HepG2 (cell line): ENCODE measurements at regions not wholly inside any gene's neighbourhood (a gene's known extent, or its start where the extent isn't known, plus 50 kb on each side); places are given as distances from the start of the nearest gene placed in this dataset.

Experiments
- ATAC-seq: fragments of 200-7000 bp; cut with Tn5 transposase; 3 replicates; pipeline ENCODE4 v1.9.1; 2020; ENCODE audit warnings: mild to moderate bottlenecking, moderate library complexity
- BruUV-seq: library from RNA; stranded (reverse); fragments of 400-500 nt; replicated peaks from 2 replicates; lab custom pipeline; 2021; lab: Mats Ljungman, UMichigan
- CTCF ChIA-PET: fragments of 300-600 bp; formaldehyde crosslinking; extraction: SDS; loops from one replicate; lab custom pipeline; 2021; ENCODE audit warnings: low total read pairs, inconsistent platforms, low intra/inter-chr PET ratio; lab: Yijun Ruan, JAX
- POLR2A ChIA-PET: fragments of 350-600 bp; sonication (Branson Sonifier 250); formaldehyde crosslinking; loops from one replicate; lab custom pipeline; 2020; ENCODE audit warnings: antibody characterized with exemption, inconsistent platforms; lab: Yijun Ruan, JAX
- DNase-seq: peaks from one replicate; pipeline ENCODE4 v3.0.0-alpha.2; 2015; ENCODE audit warnings: low spot score
- FAIRE-seq: peaks from 3 replicates; lab custom pipeline; 2011; peaks lifted over from hg19 to GRCh38; lab: Jason Lieb, UNC
- H2AFZ ChIP-seq: one replicate; pipeline ENCODE4 v1.6.1; 2011; ENCODE audit warnings: low read length, inconsistent platforms
- H3K27ac ChIP-seq: fragments of 300-600 bp; 3 replicates; pipeline ENCODE4 v1.8.0; 2011; ENCODE audit warnings: mixed run types, mild to moderate bottlenecking, mixed read lengths, low read length, inconsistent platforms; ENCODE audit not compliant: insufficient read depth; ENCODE audit errors: extremely low read length
- H3K27me3 ChIP-seq, 2 experiments: fragments of 200-600 bp in 1 of 2; 2 replicates in 1 of 2; 3 replicates in 1 of 2; pipeline versions ENCODE4 v1.6.0 to v1.8.0; 2011; ENCODE audit warnings: low read length in 2 of 2, mild to moderate bottlenecking in 2 of 2, moderate library complexity in 2 of 2, inconsistent platforms in 1 of 2; ENCODE audit not compliant: insufficient read depth in 2 of 2, control insufficient read depth in 1 of 2
- H3K36me3 ChIP-seq, 2 experiments: fragments of 200-600 bp in 1 of 2; replicated peaks in 1 of 2; 2 replicates in 1 of 2; 3 replicates in 1 of 2; pipeline versions ENCODE4 v1.5.1 to v1.8.0; 2011; ENCODE audit warnings: low read length in 2 of 2, inconsistent platforms in 1 of 2; ENCODE audit not compliant: insufficient read depth in 2 of 2, control insufficient read depth in 1 of 2
- H3K4me1 ChIP-seq: 2 replicates; pipeline ENCODE4 v1.5.1; 2012; ENCODE audit warnings: low read length, inconsistent platforms; ENCODE audit not compliant: insufficient read depth
- H3K4me2 ChIP-seq: 2 replicates; pipeline ENCODE4 v1.6.0; 2011; ENCODE audit warnings: low read depth, low read length, inconsistent platforms
- H3K4me3 ChIP-seq, 3 experiments: fragments of 200-600 bp in 1 of 3; sonication (generic), shearing (Covaris generic) in 1 of 3; replicated peaks in 1 of 3; 2 replicates each; pipeline ENCODE4 v1.5.1; 2011 to 2016; ENCODE audit warnings: low read length in 3 of 3, inconsistent platforms in 2 of 3, low read depth in 2 of 3, mild to moderate bottlenecking in 2 of 3, control low read depth in 1 of 3, mixed read lengths in 1 of 3; ENCODE audit not compliant: insufficient read depth in 1 of 3
- H3K79me2 ChIP-seq: one replicate; pipeline ENCODE4 v1.6.1; 2011; ENCODE audit warnings: low read length, inconsistent platforms; ENCODE audit not compliant: insufficient read depth
- H3K9ac ChIP-seq: 2 replicates; pipeline ENCODE4 v1.6.0; 2011; ENCODE audit warnings: mild to moderate bottlenecking, low read depth, low read length, inconsistent platforms; ENCODE audit not compliant: insufficient read depth
- H3K9me3 ChIP-seq: 2 replicates; pipeline ENCODE4 v1.5.1; 2012; ENCODE audit warnings: mild to moderate bottlenecking, low read length
- H4K20me1 ChIP-seq: 2 replicates; pipeline ENCODE4 v1.6.0; 2011; ENCODE audit warnings: inconsistent platforms, mild to moderate bottlenecking, low read length, moderate library complexity; ENCODE audit not compliant: insufficient read depth
- CTCF ChIP-seq: sonication (generic); formaldehyde crosslinking; IDR thresholded peaks from 2 replicates; pipeline ENCODE4 v1.5.0; 2020; ENCODE audit warnings: mild to moderate bottlenecking, missing genetic modification reagents, moderate library complexity
- RAD21 ChIP-seq: fragments of 450-650 bp; formaldehyde crosslinking; IDR thresholded peaks from 2 replicates; pipeline ENCODE4 v1.5.0; 2020; ENCODE audit warnings: mild to moderate bottlenecking
- STAG1 ChIP-seq: sonication (generic); formaldehyde crosslinking; IDR thresholded peaks from 2 replicates; pipeline ENCODE4 v1.4.0; 2020; ENCODE audit warnings: missing genetic modification reagents
- ZUFSP ChIP-seq: sonication (generic); formaldehyde crosslinking; IDR thresholded peaks from 2 replicates; pipeline ENCODE4 v1.9.0; 2021; ENCODE audit warnings: missing genetic modification reagents, mild to moderate bottlenecking, borderline replicate concordance
- WGBS: methylation state at CpG from one replicate; pipeline ENCODE4 v1.1.6; 2017; ENCODE audit warnings: low lambda C conversion rate; 5-methylcytosine and 5-hydroxymethylcytosine counted together
- in situ Hi-C: cut with HindIII; loops from 2 replicates; pipeline ENCODE4 v1.10.0; 2017; ENCODE audit warnings: low pct_unique_long_range_greater_than_20kb; ENCODE audit not compliant: extremely low pct_ligation_motif_present
- intact Hi-C: fragments of 100-400 bp; cut with micrococcal nuclease; formaldehyde crosslinking; loops from one replicate; pipeline ENCODE4 v1.10.0; 2022; ENCODE audit not compliant: unreplicated experiment

- BruUV-seq = no TSS peak
- Histone ChIP-seq H3K79me2 (no peaks in the 10 kb centered on the region), H2AFZ (no peak overlapping the region), H3K9ac (no peak overlapping the region), H3K4me3 (no peak overlapping the region), H3K9me3 (no peaks in the 10 kb centered on the region), H3K4me1 (no peaks in the 10 kb centered on the region), H3K27ac (no peak overlapping the region), H3K4me2 (no peak overlapping the region), H3K36me3 (no peaks in the 10 kb centered on the region), H4K20me1 (no peaks in the 10 kb centered on the region), H3K27me3 (no peaks in the 10 kb centered on the region)
- FAIRE-seq = peak; percentile 37
- POLR2A ChIA-PET = no interaction called here
- in situ Hi-C loops (no loop called here), intact Hi-C loops (loop anchor here (1.0 to 5.0 kb wide), 2 partner anchors 158 to 295 kb away; no protein-coding TSS in a partner anchor)
- 1% methylated on average over 5 of the region's 5 CpGs for WGBS
- peak; percentile 10 for DNase-seq
- TF ChIP-seq RAD21 (CRISPR knock-in tag) = 0 out of 2 replicates have a peak, but pooled peaks have one; percentile 34
- TF ChIP-seq STAG1 (CRISPR knock-in tag) = peak; percentile 72
- peak; percentile 66 for TF ChIP-seq CTCF (CRISPR knock-in tag)
- no peak for TF ChIP-seq ZUFSP (CRISPR knock-in tag)
- peak; percentile 86 for ATAC-seq
- CTCF ChIA-PET = interaction anchor here (0.8 kb wide), 1 partner anchor 297 kb away, joined by 3 read pairs; no protein-coding TSS in a partner anchor
Observed at GRCh38 chr7:123367484-123368122, 166.8 kb downstream of the IQUB start.
